ENCODE measurements at regions not wholly inside any gene's neighbourhood (a gene's known extent, or its start where the extent isn't known, plus 50 kb on each side); places are given as distances from the start of the nearest gene placed in this dataset.

GRCh38 chr4:14272206-14272605 is 644.7 kb upstream of the BOD1L1 start:
- CTCF ChIA-PET, result no interaction called here
- Histone ChIP-seq H4K20me1 (ENCODE audit: insufficient read depth) (no peaks in the 10 kb centered on the region), H2AFZ (ENCODE audit: low read depth) (no peak overlapping the region), H3K79me2 (ENCODE audit: insufficient read depth) (no peaks in the 10 kb centered on the region), H3F3A (replicated peaks; ENCODE audit: insufficient read depth) (no peaks in the 10 kb centered on the region), H3K4me1 (ENCODE audit: control insufficient read depth in 1 of 2, insufficient read depth in 2 of 2, low read depth in 1 of 2, low read length in 1 of 2) (no peaks in the 10 kb centered on the region), H3K4me2 (no peak overlapping the region), H3K36me3 (replicated peaks in 1 of 2; ENCODE audit: control insufficient read depth in 1 of 2, insufficient read depth in 2 of 2, low read length in 1 of 2) (no peaks in the 10 kb centered on the region), H3K9me3 (no peaks in the 10 kb centered on the region), H3K27me3 (ENCODE audit: insufficient read depth) (no peaks in the 10 kb centered on the region), H3K27ac (ENCODE audit: low read depth in 2 of 2, low read length in 1 of 2) (no peak overlapping the region), H3K9ac (no peak overlapping the region), H3K9me2 (no peaks in the 10 kb centered on the region), H3K4me3 (ENCODE audit: low read depth in 2 of 2, low read length in 1 of 2) (no peak overlapping the region)
- DNase-seq, result no peak
- POLR2A ChIA-PET, result no interaction called here
- 78% methylated on average over 1 of the region's 1 CpG for WGBS (ENCODE audit: low lambda C conversion rate)
- TF ChIP-seq GATA2 (CRISPR knock-in tag; IDR thresholded peaks at IDR 0.05), result no peak
- TF ChIP-seq TEAD4 (IDR thresholded peaks at IDR 0.05; ENCODE audit: borderline replicate concordance, insufficient read depth), result no peak
- no peak for TF ChIP-seq MAX (IDR thresholded peaks at IDR 0.05; ENCODE audit: low read depth)
- TF ChIP-seq EZH2phosphoT487 (IDR thresholded peaks at IDR 0.05; ENCODE audit: borderline replicate concordance, low read depth), result no peak
- no peak for TF ChIP-seq CTCF (IDR thresholded peaks at IDR 0.05)
- TF ChIP-seq NRF1 (IDR thresholded peaks at IDR 0.05; ENCODE audit: low read depth, low read length), result no peak
- TF ChIP-seq FOSL2 (IDR thresholded peaks at IDR 0.05; ENCODE audit: borderline replicate concordance, low read depth), result no peak
- no peak for TF ChIP-seq CHD2 (IDR thresholded peaks at IDR 0.05; ENCODE audit: low read length, partially characterized antibody)
- TF ChIP-seq ELF1 (IDR thresholded peaks at IDR 0.05), result no peak
- no peak for TF ChIP-seq SIN3A (IDR thresholded peaks at IDR 0.05; ENCODE audit: borderline replicate concordance, low read depth, low read length)
- no peak for TF ChIP-seq RXRA (IDR thresholded peaks at IDR 0.05; ENCODE audit: borderline replicate concordance, low read depth)
- TF ChIP-seq RAD21 (IDR thresholded peaks at IDR 0.05; ENCODE audit: low read length), result no peak
- no peak for TF ChIP-seq GABPA (IDR thresholded peaks at IDR 0.05; ENCODE audit: low read depth)
- no peak for TF ChIP-seq IRF3 (IDR thresholded peaks at IDR 0.05; ENCODE audit: low read depth, low read length)
- no peak for TF ChIP-seq USF2 (IDR thresholded peaks at IDR 0.05; ENCODE audit: borderline replicate concordance, low read depth, low read length)
- no peak for TF ChIP-seq YY1 (IDR thresholded peaks at IDR 0.05; ENCODE audit: low read depth)

Data from SK-N-SH (cell line).